ENCODE measurements at regions not wholly inside any gene's neighbourhood (a gene's known extent, or its start where the extent isn't known, plus 50 kb on each side); places are given as distances from the start of the nearest gene placed in this dataset.

DNA sequence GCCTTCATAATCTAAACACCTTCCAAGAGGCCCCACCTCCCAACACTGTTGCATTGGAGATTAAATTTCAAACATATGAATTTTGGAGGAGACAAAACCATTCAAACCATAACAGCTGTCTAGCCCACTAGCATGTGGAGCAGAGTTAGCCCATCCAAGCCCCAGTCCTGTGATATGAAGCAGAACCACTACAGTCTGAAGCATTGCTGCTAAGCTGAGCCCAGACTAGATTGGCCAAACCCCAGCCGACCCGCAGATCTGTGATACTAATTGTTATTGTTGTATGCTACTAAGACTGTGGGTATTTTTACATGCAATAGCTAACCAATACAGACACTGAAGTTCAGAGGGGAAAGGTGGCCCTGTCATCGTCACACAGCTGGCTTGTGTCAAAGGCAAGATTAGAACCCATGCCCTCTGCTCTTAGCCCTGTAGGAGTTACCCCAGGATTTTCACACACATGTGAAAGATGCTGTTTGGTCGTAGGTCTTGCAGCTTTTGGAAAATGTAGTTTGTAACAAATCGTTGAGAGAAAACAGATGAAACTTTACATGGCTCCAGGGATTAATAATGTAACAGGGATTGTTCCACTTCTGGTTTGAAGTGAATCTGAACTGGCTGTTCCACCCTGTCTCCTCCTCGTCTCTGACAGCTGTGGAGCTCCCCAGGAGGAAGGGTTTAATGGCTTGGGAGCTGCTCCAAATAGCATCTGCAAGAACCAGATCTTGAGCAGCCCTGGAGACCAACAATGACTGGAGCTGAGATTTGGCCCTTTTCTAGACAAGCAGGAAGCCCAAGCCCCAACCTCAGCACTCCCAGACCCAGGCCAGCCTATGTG lies 517.5 kb downstream of the MID1IP1 start:
- TF ChIP-seq, protein P1, sequence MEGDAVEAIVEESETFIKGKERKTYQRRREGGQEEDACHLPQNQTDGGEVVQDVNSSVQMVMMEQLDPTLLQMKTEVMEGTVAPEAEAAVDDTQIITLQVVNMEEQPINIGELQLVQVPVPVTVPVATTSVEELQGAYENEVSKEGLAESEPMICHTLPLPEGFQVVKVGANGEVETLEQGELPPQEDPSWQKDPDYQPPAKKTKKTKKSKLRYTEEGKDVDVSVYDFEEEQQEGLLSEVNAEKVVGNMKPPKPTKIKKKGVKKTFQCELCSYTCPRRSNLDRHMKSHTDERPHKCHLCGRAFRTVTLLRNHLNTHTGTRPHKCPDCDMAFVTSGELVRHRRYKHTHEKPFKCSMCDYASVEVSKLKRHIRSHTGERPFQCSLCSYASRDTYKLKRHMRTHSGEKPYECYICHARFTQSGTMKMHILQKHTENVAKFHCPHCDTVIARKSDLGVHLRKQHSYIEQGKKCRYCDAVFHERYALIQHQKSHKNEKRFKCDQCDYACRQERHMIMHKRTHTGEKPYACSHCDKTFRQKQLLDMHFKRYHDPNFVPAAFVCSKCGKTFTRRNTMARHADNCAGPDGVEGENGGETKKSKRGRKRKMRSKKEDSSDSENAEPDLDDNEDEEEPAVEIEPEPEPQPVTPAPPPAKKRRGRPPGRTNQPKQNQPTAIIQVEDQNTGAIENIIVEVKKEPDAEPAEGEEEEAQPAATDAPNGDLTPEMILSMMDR (IDR thresholded peaks at IDR 0.05) = no peak
- no peak for TF ChIP-seq POLR2A (IDR thresholded peaks at IDR 0.05)
